NOMO-1 (cell line): ENCODE measurements at regions not wholly inside any gene's neighbourhood (a gene's known extent, or its start where the extent isn't known, plus 50 kb on each side); places are given as distances from the start of the nearest gene placed in this dataset.
"Not testable (repeated sequence)": the region's sequence is repeated elsewhere in the genome, so short reads cannot be mapped to it uniquely, and the experiment has no call there.

Experiments used
- DNase-seq, 2 experiments: peaks; one replicate each; lab custom pipeline; 2025; ENCODE audit not compliant: unreplicated experiment in 2 of 2; lab: John Stamatoyannopoulos, UW

GRCh38 chr3:147333098-147333497, 73.2 kb downstream of the ZIC4 start:
- DNase-seq, result no peak

- DNase-seq, result no peak
These were observed 77.6 kb downstream of the ZIC4 start for GRCh38 chr3:147328711-147329110.

GRCh38 chr3:147324356-147324755, 82.0 kb downstream of the ZIC4 start:
- DNase-seq, result no peak

- DNase-seq, result no peak
These were observed 87.4 kb downstream of the ZIC4 start for GRCh38 chr3:147318900-147319299.

GRCh38 chr3:147317080-147317479, 89.3 kb downstream of the ZIC4 start:
- DNase-seq, result not testable (repeated sequence)

GRCh38 chr3:147313513-147313912, 92.8 kb downstream of the ZIC4 start:
- DNase-seq, result no peak

GRCh38 chr3:147312786-147313280, 93.5 kb downstream of the ZIC4 start:
- DNase-seq, result no peak

GRCh38 chr3:147311716-147312115, 94.6 kb downstream of the ZIC4 start:
- DNase-seq, result no peak

GRCh38 chr3:147305533-147306250, 100.7 kb downstream of the ZIC4 start:
- DNase-seq, result no peak

GRCh38 chr3:147304756-147305155, 101.6 kb downstream of the ZIC4 start:
- DNase-seq, result no peak

GRCh38 chr3:147301781-147302180, 104.6 kb downstream of the ZIC4 start:
- DNase-seq, result no peak

- no peak for DNase-seq
These were observed 106.7 kb downstream of the ZIC4 start for GRCh38 chr3:147299656-147300055.

GRCh38 chr3:147298511-147298982, 107.8 kb downstream of the ZIC4 start:
- no peak for DNase-seq

GRCh38 chr3:147297761-147298350, 108.5 kb downstream of the ZIC4 start:
- no peak for DNase-seq

- DNase-seq, result not testable (repeated sequence)
These were observed 119.0 kb downstream of the ZIC4 start for GRCh38 chr3:147287370-147287769.

GRCh38 chr3:147269907-147270306, 136.4 kb downstream of the ZIC4 start:
- no peak for DNase-seq

GRCh38 chr3:147267434-147267833, 138.9 kb downstream of the ZIC4 start:
- DNase-seq, result no peak

- no peak for DNase-seq
These were observed 148.4 kb downstream of the ZIC4 start for GRCh38 chr3:147257944-147258343.

GRCh38 chr3:147256739-147257138, 149.6 kb downstream of the ZIC4 start:
- no peak for DNase-seq

GRCh38 chr3:147246906-147247305, 159.4 kb downstream of the ZIC4 start:
- DNase-seq, result no peak

- not testable (repeated sequence) for DNase-seq
These were observed 160.7 kb downstream of the ZIC4 start for GRCh38 chr3:147245638-147246037.

GRCh38 chr3:147245022-147245421, 161.3 kb downstream of the ZIC4 start:
- not testable (repeated sequence) for DNase-seq
